ENCODE measurements at regions not wholly inside any gene's neighbourhood (a gene's known extent, or its start where the extent isn't known, plus 50 kb on each side); places are given as distances from the start of the nearest gene placed in this dataset.

- no peaks in the 10 kb centered on the region for H3K9me3 ChIP-seq (ENCODE audit: control insufficient read depth in 4 of 4, low read length in 3 of 4)
- DNase-seq (ENCODE audit: low spot score), result no peak
- WGBS, result 74% methylated on average over 1 of the region's 1 CpG
- no peaks in the 10 kb centered on the region for H3K4me1 ChIP-seq (ENCODE audit: control insufficient read depth in 4 of 4, insufficient read depth in 4 of 4, low read length in 3 of 4)
- no peak overlapping the region for H3K27ac ChIP-seq (ENCODE audit: low read depth in 1 of 2, low read length in 2 of 2)
- no peaks in the 10 kb centered on the region for H3K36me3 ChIP-seq (ENCODE audit: control insufficient read depth in 4 of 4, insufficient read depth in 3 of 4, low read depth in 1 of 4, low read length in 3 of 4)
- H3K27me3 ChIP-seq (ENCODE audit: control insufficient read depth in 4 of 4, insufficient read depth in 4 of 4, low read length in 3 of 4), result no peaks in the 10 kb centered on the region
- H3K9ac ChIP-seq (ENCODE audit: low read depth in 1 of 2, low read length in 2 of 2), result no peak overlapping the region
- no peak for TF ChIP-seq YY1 (IDR thresholded peaks at IDR 0.05)
- no peak for TF ChIP-seq TAF1 (conservative IDR thresholded peaks at IDR 0.05)
- TF ChIP-seq FOXA1 (IDR thresholded peaks at IDR 0.05), result no peak
- TF ChIP-seq RXRA (IDR thresholded peaks at IDR 0.05), result no peak
- no peak for TF ChIP-seq GABPA (IDR thresholded peaks at IDR 0.05 in 1 of 2, conservative IDR thresholded peaks at IDR 0.05 in 1 of 2)
- TF ChIP-seq, protein P1, sequence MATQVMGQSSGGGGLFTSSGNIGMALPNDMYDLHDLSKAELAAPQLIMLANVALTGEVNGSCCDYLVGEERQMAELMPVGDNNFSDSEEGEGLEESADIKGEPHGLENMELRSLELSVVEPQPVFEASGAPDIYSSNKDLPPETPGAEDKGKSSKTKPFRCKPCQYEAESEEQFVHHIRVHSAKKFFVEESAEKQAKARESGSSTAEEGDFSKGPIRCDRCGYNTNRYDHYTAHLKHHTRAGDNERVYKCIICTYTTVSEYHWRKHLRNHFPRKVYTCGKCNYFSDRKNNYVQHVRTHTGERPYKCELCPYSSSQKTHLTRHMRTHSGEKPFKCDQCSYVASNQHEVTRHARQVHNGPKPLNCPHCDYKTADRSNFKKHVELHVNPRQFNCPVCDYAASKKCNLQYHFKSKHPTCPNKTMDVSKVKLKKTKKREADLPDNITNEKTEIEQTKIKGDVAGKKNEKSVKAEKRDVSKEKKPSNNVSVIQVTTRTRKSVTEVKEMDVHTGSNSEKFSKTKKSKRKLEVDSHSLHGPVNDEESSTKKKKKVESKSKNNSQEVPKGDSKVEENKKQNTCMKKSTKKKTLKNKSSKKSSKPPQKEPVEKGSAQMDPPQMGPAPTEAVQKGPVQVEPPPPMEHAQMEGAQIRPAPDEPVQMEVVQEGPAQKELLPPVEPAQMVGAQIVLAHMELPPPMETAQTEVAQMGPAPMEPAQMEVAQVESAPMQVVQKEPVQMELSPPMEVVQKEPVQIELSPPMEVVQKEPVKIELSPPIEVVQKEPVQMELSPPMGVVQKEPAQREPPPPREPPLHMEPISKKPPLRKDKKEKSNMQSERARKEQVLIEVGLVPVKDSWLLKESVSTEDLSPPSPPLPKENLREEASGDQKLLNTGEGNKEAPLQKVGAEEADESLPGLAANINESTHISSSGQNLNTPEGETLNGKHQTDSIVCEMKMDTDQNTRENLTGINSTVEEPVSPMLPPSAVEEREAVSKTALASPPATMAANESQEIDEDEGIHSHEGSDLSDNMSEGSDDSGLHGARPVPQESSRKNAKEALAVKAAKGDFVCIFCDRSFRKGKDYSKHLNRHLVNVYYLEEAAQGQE (IDR thresholded peaks at IDR 0.05), result no peak
- TF ChIP-seq HNF4G (IDR thresholded peaks at IDR 0.05), result no peak
- TF ChIP-seq HNF4A (conservative IDR thresholded peaks at IDR 0.05), result no peak
- TF ChIP-seq EGR1 (IDR thresholded peaks at IDR 0.05; ENCODE audit: low read depth in 2 of 2), result no peak
- TF ChIP-seq, protein P2, sequence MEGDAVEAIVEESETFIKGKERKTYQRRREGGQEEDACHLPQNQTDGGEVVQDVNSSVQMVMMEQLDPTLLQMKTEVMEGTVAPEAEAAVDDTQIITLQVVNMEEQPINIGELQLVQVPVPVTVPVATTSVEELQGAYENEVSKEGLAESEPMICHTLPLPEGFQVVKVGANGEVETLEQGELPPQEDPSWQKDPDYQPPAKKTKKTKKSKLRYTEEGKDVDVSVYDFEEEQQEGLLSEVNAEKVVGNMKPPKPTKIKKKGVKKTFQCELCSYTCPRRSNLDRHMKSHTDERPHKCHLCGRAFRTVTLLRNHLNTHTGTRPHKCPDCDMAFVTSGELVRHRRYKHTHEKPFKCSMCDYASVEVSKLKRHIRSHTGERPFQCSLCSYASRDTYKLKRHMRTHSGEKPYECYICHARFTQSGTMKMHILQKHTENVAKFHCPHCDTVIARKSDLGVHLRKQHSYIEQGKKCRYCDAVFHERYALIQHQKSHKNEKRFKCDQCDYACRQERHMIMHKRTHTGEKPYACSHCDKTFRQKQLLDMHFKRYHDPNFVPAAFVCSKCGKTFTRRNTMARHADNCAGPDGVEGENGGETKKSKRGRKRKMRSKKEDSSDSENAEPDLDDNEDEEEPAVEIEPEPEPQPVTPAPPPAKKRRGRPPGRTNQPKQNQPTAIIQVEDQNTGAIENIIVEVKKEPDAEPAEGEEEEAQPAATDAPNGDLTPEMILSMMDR (IDR thresholded peaks at IDR 0.05; ENCODE audit: low read depth, low read length, missing input control), result no peak
- no peak for TF ChIP-seq MAX (IDR thresholded peaks at IDR 0.05)
- TF ChIP-seq, protein P3, sequence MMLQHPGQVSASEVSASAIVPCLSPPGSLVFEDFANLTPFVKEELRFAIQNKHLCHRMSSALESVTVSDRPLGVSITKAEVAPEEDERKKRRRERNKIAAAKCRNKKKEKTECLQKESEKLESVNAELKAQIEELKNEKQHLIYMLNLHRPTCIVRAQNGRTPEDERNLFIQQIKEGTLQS (IDR thresholded peaks at IDR 0.05), result no peak
- TF ChIP-seq FOXA2 (IDR thresholded peaks at IDR 0.05), result no peak
- no peak overlapping the region for H3K4me3 ChIP-seq (ENCODE audit: low read depth in 1 of 3, low read length in 3 of 3)
Observed at GRCh38 chr10:90328459-90328858, 529.4 kb downstream of the HTR7 start.

DNA sequence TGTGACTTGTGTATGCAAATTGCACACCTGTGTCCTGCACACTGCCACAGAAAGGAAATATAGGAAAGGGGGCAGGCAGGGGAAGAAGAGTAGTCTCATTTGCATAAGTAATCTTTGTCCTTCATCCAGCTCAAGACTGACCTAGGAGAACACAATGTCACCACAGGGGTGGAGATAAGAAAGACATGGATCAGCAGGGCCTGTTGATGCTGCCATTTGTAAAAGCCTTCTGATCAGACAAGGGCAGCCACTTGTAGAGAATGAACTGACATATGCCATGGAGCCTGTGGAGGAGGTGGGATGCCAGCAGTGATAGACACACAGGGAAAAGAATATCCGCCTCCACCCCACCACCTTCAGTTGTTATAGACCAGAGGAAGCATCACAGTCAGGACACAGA lies 528.9 kb downstream of the HTR7 start:
- DNase-seq (ENCODE audit: low spot score), result no peak
- 89% methylated on average over 1 of the region's 1 CpG for WGBS
- H3K36me3 ChIP-seq (ENCODE audit: control insufficient read depth in 4 of 4, insufficient read depth in 3 of 4, low read depth in 1 of 4, low read length in 3 of 4), result no peaks in the 10 kb centered on the region

More for the DNA sequence above, 528.9 kb downstream of the HTR7 start:
- no peak for TF ChIP-seq ZBTB33 (IDR thresholded peaks at IDR 0.05)
- no peak for TF ChIP-seq YY1 (IDR thresholded peaks at IDR 0.05)
- TF ChIP-seq TAF1 (conservative IDR thresholded peaks at IDR 0.05), result no peak
- no peak for TF ChIP-seq HNF4A (conservative IDR thresholded peaks at IDR 0.05)
- TF ChIP-seq FOXA2 (IDR thresholded peaks at IDR 0.05), result no peak
- TF ChIP-seq, protein P3 (IDR thresholded peaks at IDR 0.05), result no peak
- no peak for TF ChIP-seq RAD21 (IDR thresholded peaks at IDR 0.05)
- no peak for TF ChIP-seq NR2F2 (IDR thresholded peaks at IDR 0.05)
- TF ChIP-seq MAX (IDR thresholded peaks at IDR 0.05), result no peak
- no peak for TF ChIP-seq FOXA1 (IDR thresholded peaks at IDR 0.05)
- TF ChIP-seq EGR1 (IDR thresholded peaks at IDR 0.05; ENCODE audit: low read depth in 2 of 2), result no peak
- TF ChIP-seq, protein P2 (IDR thresholded peaks at IDR 0.05; ENCODE audit: low read depth, low read length, missing input control), result no peak
- TF ChIP-seq HNF4G (IDR thresholded peaks at IDR 0.05), result no peak
- TF ChIP-seq SP1 (IDR thresholded peaks at IDR 0.05), result no peak
- TF ChIP-seq JUND (IDR thresholded peaks at IDR 0.05), result no peak
- Histone ChIP-seq H3K4me1 (ENCODE audit: control insufficient read depth in 4 of 4, insufficient read depth in 4 of 4, low read length in 3 of 4) (no peaks in the 10 kb centered on the region), H3K9me3 (ENCODE audit: control insufficient read depth in 4 of 4, low read length in 3 of 4) (no peaks in the 10 kb centered on the region), H3K4me3 (ENCODE audit: low read depth in 1 of 3, low read length in 3 of 3) (no peak overlapping the region), H3K27ac (ENCODE audit: low read depth in 1 of 2, low read length in 2 of 2) (no peak overlapping the region), H3K27me3 (ENCODE audit: control insufficient read depth in 4 of 4, insufficient read depth in 4 of 4, low read length in 3 of 4) (no peaks in the 10 kb centered on the region), H3K9ac (ENCODE audit: low read depth in 1 of 2, low read length in 2 of 2) (no peak overlapping the region)
